HG03064 (cell line): ENCODE measurements at regions not wholly inside any gene's neighbourhood (a gene's known extent, or its start where the extent isn't known, plus 50 kb on each side); places are given as distances from the start of the nearest gene placed in this dataset.

Source experiments
- ATAC-seq: cut with Tn5 transposase; IDR thresholded peaks from one replicate; pipeline ENCODE4 v1.9.1; 2021; ENCODE audit warnings: low read depth; ENCODE audit not compliant: unreplicated experiment

DNA sequence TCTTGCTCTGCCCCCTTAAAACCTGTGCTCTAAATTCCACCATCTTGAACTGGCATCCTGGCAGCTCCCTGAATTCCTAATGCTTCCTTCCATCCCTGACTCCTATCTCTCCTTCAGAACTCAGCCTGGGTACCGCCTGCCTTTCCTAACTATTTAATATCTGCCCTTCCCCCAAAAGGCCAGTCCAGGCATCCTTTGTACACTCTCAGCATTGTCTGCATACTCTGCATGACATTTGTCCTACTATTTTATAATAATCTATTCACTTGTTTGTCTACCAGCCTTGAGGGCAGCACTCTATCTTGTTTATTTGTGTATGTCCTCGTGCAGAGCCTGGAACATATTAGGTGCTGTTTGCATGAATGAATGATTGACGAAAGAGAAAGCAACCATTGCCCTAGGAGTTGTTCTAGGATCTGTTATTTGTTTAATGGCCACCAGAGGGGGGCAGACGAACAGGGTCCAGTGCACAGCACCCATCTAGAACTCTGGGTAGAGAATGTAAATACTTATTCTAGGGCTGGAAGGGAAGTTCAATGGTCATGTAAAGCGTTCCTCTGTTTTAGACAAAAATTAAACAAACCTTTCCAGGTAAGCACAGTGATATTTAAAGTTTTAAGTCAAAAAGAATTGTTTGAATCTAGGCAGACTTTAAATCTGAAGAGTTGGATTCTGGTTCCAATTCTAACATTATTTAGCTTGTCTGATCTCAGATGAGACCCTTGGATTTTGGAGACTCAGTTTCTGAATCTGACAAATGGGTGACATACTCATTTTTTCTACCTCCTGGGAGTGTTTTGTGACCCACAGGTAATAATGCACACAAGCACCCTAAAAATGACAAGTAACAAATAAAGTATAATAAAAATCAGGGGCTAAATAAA lies 125.8 kb upstream of the GALNT15 start:
- peak; percentile 86 for ATAC-seq

DNA sequence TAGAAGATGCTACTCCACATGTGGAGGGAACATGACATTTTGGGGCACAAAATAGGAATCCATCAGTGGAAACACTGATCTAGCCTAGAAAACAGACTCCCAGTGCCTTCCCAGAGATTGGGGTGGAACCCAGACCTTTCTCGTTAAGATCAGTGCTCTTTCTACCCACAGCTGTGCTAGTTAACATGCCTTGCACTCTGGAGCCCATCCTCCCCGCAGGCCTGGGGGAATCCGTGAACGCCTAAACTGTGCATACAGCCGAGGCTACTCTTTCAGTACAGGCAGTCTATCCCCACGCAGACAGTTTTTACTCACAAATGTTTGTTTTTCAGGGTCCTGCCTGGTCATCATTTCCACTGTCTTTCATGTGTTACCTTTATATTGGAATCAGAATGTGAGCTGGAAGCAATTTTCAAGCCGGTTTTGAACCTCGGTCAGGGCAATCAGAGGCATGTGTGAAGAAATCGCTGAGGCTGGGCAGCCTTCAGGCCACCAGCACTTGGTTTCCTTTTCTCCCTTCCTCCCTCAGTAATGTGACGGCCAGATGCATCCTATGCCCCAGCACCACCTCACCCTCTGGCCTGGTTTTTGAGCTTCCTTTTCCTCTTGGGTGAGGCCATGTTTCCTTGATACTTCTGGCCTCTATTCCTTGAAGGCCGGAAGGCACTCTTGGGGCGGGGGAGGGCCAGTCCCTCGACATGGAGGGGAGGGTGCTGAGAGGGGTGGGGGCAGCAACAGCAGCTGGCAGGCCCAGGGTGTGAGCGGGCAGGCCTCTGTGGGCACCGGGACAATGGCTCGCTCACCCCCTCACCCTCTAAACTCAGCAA lies 123.6 kb upstream of the GALNT15 start:
- ATAC-seq = no peak

DNA sequence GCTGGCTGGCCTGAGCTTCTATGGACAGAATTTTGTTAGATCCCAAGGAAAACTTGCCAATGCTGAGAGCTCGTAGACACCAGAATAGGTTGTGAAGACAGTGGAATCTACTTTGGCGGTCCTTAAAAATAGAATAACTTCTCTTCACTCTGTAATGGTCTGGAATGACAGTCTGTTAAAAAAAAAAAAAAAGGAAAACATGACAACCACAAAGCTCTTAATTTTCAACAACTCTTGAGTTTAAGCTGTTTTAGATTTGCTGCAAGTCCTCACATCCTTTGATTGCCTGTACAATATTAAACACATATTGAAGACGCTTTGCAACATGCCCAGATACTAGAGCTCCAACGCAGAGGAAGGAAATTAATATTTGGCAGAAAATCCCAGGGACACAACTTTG lies 122.8 kb upstream of the GALNT15 start:
- no peak for ATAC-seq

GRCh38 chr3:16052964-16053363 lies 121.5 kb upstream of the GALNT15 start:
- ATAC-seq = no peak

DNA sequence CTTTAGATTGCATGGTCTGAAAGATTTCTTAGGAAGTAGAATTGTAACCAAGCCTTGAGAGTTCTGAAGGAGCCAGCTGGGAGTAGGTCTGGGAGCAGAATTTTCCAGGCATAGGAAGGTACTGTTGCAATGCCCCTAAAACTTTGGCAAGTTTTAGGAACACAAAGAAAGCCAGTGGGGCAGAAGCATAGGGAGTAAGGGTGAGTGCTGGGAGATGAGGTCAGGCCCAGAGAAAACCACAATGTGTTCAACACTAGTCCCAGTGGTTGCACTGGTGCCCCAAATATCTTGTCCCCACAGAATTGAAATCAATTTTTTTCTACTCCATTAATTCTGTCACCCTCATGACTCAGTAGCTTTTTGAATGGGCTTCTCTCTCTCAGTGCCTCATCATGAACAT lies 120.7 kb upstream of the GALNT15 start:
- no peak for ATAC-seq

DNA sequence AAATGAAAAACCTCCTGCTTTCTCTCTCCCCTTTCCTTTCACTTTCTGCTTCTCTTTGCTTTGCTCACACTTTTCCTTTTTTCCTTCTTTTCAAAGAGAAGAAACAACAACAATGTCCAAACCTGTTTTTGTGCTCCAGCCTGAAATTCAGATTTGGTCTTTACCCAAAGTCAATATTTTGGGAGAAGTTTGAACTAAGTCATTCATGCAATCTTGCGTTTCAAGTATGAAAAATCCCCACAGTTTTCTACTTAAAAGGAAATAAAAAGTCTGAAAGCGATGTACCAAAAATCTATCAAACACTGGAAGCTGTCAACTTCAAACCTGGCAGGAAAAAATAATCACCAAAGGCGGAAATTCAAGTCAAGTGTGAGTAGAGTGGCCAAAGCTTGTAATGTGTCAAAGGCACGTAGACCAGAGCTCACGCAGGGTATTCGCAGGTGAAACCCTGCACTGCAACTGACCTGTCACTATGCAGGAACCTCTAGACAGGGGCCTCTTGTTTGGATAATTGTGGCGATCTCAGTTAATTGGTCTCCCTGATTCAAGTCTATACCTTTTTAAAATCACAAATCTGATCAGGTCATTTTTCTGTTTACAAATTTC lies 118.8 kb upstream of the GALNT15 start:
- ATAC-seq = no peak

DNA sequence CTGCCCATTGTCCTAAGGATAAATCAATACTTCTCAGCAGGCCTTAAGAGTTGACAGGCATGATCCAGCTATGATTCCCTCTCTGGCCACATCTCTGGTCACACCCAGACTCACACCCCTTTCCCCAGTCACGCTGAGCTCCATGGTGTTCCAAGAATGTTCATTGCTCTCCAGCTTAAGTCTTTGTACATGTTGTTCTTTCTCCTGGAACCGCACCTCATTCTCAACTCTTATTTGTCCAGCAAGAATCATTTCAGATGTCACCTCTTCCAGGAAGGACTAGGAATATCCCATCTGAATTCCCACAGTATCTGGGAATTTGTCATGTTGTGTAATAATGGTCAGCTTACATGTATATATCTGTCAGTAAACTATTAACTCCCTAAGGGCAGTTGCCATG lies 118.3 kb upstream of the GALNT15 start:
- no peak for ATAC-seq

DNA sequence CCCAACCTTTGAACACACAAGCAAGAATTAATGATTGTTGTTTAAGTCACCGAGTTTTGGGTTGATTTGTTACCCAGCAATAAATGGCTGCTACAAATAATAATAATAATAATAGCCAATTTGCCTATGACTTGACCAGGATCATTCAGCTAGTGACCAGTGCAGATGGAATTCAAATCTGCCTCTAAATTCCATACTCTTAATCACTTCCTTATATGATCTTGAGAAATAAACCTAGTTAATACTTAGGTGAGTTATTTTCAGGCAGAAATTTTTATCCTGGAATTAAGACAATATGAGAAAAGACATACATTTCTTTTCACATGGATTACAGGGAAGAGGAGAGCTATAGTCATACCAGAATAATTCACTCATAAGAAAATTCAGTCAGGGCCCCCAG lies 116.0 kb upstream of the GALNT15 start:
- no peak for ATAC-seq

GRCh38 chr3:16059081-16059537 lies 115.4 kb upstream of the GALNT15 start:
- ATAC-seq = no peak

DNA sequence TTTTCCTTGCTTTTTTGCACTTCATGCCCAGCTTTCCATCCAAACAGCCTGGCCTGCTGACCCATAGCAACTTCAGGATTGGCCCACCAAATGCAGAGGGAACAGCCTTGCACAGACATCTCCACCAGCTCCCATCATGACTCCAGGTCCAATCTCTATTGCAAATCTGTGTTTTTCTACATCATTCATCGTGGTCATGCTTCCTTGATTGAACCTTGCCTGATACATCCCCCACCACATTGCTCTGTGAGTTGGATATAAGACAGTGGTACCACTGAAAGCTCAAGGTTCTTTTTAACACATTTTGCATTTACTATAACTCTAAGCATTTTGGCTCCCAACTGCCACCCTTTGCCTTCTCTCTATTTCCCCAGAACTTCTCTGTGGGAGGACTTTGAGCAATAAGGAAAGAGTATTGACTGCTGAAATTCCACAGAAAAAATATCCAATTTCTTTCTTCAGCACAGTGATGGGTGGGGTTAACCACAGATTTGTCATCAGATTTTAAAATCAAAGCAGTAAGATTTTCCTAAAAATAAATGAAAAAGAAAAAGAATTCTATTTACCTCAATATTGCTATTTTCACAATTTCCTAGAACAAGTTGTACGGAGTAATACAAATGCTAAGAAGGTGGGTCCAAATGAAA lies 114.6 kb upstream of the GALNT15 start:
- ATAC-seq = no peak

GRCh38 chr3:16060358-16060852 lies 114.1 kb upstream of the GALNT15 start:
- ATAC-seq = no peak

GRCh38 chr3:16060945-16061344 lies 113.5 kb upstream of the GALNT15 start:
- ATAC-seq = no peak

DNA sequence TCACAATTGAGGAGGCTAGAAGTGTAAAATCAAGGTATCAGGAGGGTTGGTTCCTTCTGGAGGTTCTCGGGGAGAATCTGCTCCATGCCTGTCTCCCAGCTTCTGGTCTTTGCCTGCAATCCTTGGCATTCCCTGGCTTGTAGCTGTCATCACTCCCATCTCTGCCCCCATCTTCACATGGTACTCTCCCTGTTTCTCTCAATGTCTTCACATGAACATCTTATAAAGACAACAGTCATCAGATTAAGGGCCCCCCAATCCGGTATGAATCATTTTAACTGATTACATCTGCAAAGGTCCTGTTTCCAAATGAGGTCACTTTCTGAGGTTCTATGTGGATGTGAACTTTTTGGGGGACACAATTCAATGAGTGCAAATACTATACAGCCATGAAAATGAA lies 113.0 kb upstream of the GALNT15 start:
- ATAC-seq = no peak

DNA sequence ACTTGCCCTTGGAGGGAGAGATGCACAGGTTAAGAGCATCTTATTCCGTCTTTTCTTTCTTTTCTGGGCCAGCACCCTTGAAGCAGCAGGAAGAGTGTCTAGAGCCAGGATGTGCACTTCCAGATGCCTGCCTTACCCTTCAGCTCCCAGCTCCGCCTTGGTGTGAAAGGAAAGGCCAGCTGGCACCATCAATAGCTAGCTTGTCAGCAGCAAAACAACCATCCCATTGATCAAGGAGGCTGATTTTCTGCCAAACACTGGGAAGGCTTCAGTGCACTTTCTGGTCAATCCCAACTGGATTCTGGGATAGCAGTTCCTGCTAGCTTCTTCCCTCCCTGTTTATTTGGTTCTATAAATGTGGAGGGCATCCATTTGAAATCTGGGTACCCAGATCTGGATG lies 110.9 kb upstream of the GALNT15 start:
- ATAC-seq = no peak

DNA sequence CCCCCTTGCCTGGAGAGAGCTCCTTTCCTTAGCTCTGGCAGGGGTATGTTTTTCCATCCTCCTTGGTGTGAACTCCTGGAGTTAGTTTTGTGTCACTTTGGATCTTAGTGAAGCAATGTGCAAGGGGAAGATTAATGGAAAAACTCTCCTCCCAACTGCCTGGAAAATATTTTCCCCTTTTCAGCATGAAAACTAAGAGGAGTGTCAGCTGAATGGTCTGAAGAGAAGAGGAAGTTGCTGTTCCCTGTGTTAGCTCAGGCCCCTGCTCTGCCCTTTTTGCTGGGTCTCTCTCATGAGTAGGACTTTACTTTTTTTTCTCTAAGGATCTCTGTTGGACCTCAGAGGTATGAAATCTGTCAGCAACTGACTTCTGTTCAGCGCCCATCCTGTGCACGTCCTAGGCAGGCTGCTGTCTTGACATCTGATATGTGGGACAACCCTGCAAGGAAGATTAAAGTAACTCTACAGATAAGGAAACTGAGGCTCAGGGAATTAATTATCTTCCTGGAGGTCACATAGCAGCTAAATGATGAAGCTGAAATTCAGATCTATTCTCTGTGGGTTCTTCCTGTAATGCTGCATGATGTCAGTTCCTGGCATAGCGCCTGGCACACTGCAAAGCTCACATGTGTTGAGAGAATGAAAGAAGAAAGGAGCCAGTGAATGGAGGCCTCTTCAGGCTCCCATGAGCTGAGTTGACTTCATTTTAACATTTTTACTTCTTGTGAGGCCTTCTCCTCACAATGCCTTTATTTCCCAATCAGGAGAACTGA lies 109.7 kb upstream of the GALNT15 start:
- no peak for ATAC-seq

GRCh38 chr3:16066545-16066944 lies 107.9 kb upstream of the GALNT15 start:
- no peak for ATAC-seq

- ATAC-seq = no peak
Observed at GRCh38 chr3:16066975-16067374, 107.5 kb upstream of the GALNT15 start.

GRCh38 chr3:16067837-16068471 lies 106.5 kb upstream of the GALNT15 start:
- ATAC-seq = no peak

DNA sequence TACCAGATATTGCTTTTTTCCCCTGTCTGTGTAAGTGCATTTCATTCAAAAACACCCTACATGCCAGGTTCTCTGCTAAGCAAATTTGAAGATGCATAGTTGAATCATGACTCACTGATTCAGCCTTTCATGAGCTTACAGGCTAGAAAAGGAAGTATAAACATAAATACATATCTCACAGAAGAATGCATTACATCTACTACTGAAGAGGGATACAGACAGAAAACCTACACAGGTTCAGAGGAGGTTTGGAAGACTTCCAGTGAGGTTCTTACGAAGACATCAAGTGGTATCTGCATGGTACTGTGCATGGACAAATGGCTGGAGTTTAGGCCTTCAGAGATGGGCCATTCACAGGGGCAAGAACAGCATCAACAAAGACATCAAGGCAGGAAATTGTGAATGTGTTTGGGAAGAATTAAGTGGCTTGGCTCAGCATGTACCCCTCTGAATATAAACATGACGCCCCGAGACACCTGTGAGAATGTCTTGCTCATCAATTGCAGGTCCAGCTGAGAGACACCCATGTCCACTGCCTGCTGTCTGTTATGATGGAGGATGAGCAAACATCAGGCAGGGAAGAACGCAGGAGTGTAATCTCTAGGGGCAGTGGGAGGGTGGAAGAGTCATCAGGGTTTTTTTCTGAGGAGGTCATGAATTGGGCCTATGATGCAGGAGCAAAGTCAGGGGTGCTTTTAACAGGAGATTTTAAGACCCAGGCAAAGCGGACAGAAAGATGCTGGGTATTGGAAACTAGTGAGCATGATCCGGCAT lies 105.1 kb upstream of the GALNT15 start:
- no peak for ATAC-seq
